Heart left ventricle (tissue), 16 donors: ENCODE measurements at regions not wholly inside any gene's neighbourhood (a gene's known extent, or its start where the extent isn't known, plus 50 kb on each side); places are given as distances from the start of the nearest gene placed in this dataset.

ENCODE experiments used
- ATAC-seq, 4 donors: fragments of 200-7000 bp; cut with Tn5 transposase; one replicate each; pipeline ENCODE4 v1.9.1; 2020 to 2022; ENCODE audit warnings: moderate library complexity in 4 of 4, mild to moderate bottlenecking in 3 of 4, moderate number of reproducible peaks in 1 of 4
- DNase-seq, 5 donors: peaks; one replicate each; pipeline ENCODE4 v3.0.0-alpha.2; 2020
- H3K27ac ChIP-seq, 12 donors: fragments of 200-600 bp; sonication (generic) in 4 of 12; one replicate each; pipeline versions ENCODE4 v1.5.0 to v1.8.0; 2016 to 2022; ENCODE audit warnings: mild to moderate bottlenecking in 2 of 12
- H3K27me3 ChIP-seq, 9 donors: fragments of 200-600 bp; sonication (generic) in 2 of 9; one replicate each; pipeline versions ENCODE4 v1.5.1 to v1.8.0; 2016 to 2022; ENCODE audit warnings: mild to moderate bottlenecking in 3 of 9
- H3K36me3 ChIP-seq, 9 donors: fragments of 200-600 bp; sonication (generic) in 2 of 9; one replicate each; pipeline versions ENCODE4 v1.5.0 to v1.8.0; 2018 to 2022; ENCODE audit warnings: mild to moderate bottlenecking in 2 of 9
- H3K4me1 ChIP-seq, 12 donors: fragments of 200-600 bp; sonication (generic) in 4 of 12; one replicate each; pipeline versions ENCODE4 v1.5.0 to v1.8.0; 2016 to 2022; ENCODE audit warnings: mild to moderate bottlenecking in 3 of 12
- H3K4me3 ChIP-seq, 12 donors: fragments of 200-600 bp; sonication (generic) in 4 of 12; one replicate each; pipeline versions ENCODE4 v1.5.0 to v1.8.0; 2017 to 2022; ENCODE audit warnings: mild to moderate bottlenecking in 9 of 12, moderate library complexity in 4 of 12
- H3K9me3 ChIP-seq, 12 donors: fragments of 200-600 bp; sonication (generic) in 4 of 12; one replicate each; pipeline versions ENCODE4 v1.5.0 to v1.8.0; 2016 to 2022; ENCODE audit warnings: mild to moderate bottlenecking in 1 of 12
- CTCF ChIP-seq, 12 donors: fragments of 200-600 bp; sonication (generic) in 4 of 12; IDR thresholded peaks; one replicate each; pipeline versions ENCODE4 v1.5.0 to v1.8.0; 2018 to 2022; ENCODE audit warnings: antibody characterized with exemption in 12 of 12, mild to moderate bottlenecking in 5 of 12
- POLR2A ChIP-seq, 2 donors: fragments of 450-650 bp; IDR thresholded peaks; one replicate each; pipeline ENCODE4 v1.6.1; 2017; ENCODE audit warnings: antibody characterized with exemption in 2 of 2, mild to moderate bottlenecking in 2 of 2, moderate library complexity in 2 of 2
- WGBS, 4 donors: extraction: QIAGEN DNeasy Blood & Tissue Kit in 2 of 4; methylation state at CpG; one replicate each; pipeline versions ENCODE4 v1.1.5 to v1.1.7; 2013 to 2018; 5-methylcytosine and 5-hydroxymethylcytosine counted together
- intact Hi-C, 10 donors: fragments of 100-400 bp; cut with DNase I; formaldehyde crosslinking; loops; one replicate each; pipeline versions ENCODE4 v1.11.1 to v1.14.2; 2022
- donor health status: ischemic (EF 13 %, LVEDD 7.1; RV severe dilation, severe dysfunction).
- donor health status: healthy with polysubstance abuse.
- donor health status: DM: no; HTN: yes; CAD: no.
- donor health status: DM: no; HTN: no; CAD: no.
- donor health status: ischemic (EF 25% LVEDD 6.9; RV normal size, moderate dysfunction).
- donor health status: ischemic (EF 25% LVEDD 5.7; RV mildly dilated, moderate dysfunction).
- donor health status: healthy.
- donor health status: DM: yes; HTN: yes; CAD: no.
- donor health status: ischemic (EF 35%, LVEDD 5.7; RV mildly dilated, moderate dysfunction).
- donor health status: nonischemic (EF 11% LVEDD 7.7; RV severe dilation, severe dysfunction).
- donor health status: DM: yes; HTN: yes; CAD: no.
- donor health status: PGD.
- donor health status: ischemic (EF 29% LVEDD 5.4; RV normal size, mild dysfunction).
- donor health status: nonischemic (EF 23%, LVEDD 6.1; RV moderate dilation, normal function).

GRCh38 chr2:129464036-129464435 is 515.4 kb upstream of the RAB6C start:
- no peak overlapping the region for H3K4me3 ChIP-seq
- no peaks in the 10 kb centered on the region for H3K36me3 ChIP-seq
- H3K27me3 ChIP-seq = no peaks in the 10 kb centered on the region
- TF ChIP-seq POLR2A (IDR thresholded peaks at IDR 0.05) (no peak), CTCF (IDR thresholded peaks at IDR 0.05) (no peak)
- no peaks in the 10 kb centered on the region for H3K9me3 ChIP-seq
- no peak for ATAC-seq
- WGBS, 4 donors = 90 to 94% (median 90%) methylated on average over 4 of the region's 4 CpGs
- intact Hi-C loops = no loop called here
- no peak overlapping the region for H3K27ac ChIP-seq
- H3K4me1 ChIP-seq = no peaks in the 10 kb centered on the region
- no peak for DNase-seq

DNA sequence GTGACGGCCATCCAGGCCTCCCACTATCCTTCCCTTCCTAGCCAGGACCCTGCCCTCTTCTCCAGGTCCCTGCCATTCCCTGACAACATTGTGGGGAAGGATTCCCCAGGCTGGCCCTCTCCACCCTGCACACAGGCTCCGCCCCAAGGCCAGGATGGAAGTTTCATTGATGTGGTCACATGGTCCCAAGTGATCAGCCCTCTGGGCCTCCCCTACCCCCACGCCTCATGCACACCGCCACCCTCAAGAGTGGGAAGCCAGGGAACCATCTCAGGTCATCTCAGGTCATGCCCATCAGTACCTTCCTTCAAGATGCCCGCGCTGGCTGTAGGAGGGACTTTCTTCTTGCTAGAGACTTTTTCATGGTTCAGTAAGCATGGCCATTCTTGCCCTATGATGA is 514.8 kb upstream of the RAB6C start:
- 76 to 99% (median 88%) methylated on average over 6 of the region's 6 CpGs for WGBS, 4 donors
- H3K4me1 ChIP-seq = no peaks in the 10 kb centered on the region
- intact Hi-C loops = no loop called here
- ATAC-seq = no peak
- no peak for TF ChIP-seq CTCF (IDR thresholded peaks at IDR 0.05)
- no peak for TF ChIP-seq POLR2A (IDR thresholded peaks at IDR 0.05)
- no peak overlapping the region for H3K4me3 ChIP-seq
- no peaks in the 10 kb centered on the region for H3K36me3 ChIP-seq
- no peak for DNase-seq
- no peaks in the 10 kb centered on the region for H3K27me3 ChIP-seq
- no peaks in the 10 kb centered on the region for H3K9me3 ChIP-seq
- H3K27ac ChIP-seq = no peak overlapping the region

DNA sequence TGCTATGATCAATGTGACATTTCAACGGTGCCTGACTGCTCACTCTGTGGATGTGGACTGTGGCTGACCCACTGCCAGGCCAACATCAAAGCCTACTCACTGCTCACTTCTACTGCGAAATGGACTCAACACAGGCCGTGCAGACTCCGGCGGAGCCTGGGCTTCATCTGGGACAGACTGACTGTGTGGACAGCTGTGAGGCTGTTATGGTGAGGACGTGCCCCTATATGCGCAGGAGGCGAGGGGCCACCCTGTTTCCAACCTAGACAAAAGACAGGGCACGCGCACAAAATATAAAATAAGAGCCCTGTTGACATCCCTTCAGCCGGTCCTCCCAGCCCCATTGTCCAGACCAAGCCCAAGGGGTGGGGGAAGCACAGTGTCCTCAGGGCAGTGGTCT is 514.4 kb upstream of the RAB6C start:
- Histone ChIP-seq H3K9me3 (no peaks in the 10 kb centered on the region), H3K27me3 (no peaks in the 10 kb centered on the region), H3K4me3 (no peak overlapping the region), H3K36me3 (no peaks in the 10 kb centered on the region), H3K4me1 (no peaks in the 10 kb centered on the region), H3K27ac (no peak overlapping the region)
- intact Hi-C loops = no loop called here
- 75 to 84% (median 79%) methylated on average over 11 of the region's 11 CpGs for WGBS, 4 donors
- ATAC-seq = no peak
- no peak for DNase-seq
- TF ChIP-seq POLR2A (IDR thresholded peaks at IDR 0.05) (no peak), CTCF (IDR thresholded peaks at IDR 0.05) (no peak)

DNA sequence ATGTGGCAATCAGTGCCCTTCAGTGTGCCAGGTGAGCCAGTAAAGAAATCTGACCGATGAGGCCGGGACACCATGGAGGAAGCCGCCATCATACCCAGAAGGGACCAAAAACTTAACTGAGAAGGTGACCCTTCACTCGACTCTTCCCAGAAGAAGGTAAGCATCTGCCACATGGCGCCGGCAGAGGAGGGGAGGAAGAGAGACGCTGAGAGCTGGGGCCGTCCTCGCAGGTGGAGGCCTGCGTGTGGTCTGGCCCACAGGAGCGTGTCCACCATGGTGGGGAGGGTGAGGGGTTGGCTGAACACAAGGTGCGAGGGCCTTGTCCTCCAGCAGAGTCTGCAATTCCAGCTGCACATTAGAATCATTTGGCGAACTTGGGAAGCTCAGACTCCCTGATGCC is 513.1 kb upstream of the RAB6C start:
- DNase-seq (no peak), ATAC-seq (no peak)
- Histone ChIP-seq H3K4me1 (no peaks in the 10 kb centered on the region), H3K4me3 (no peak overlapping the region), H3K27ac (no peak overlapping the region), H3K36me3 (no peaks in the 10 kb centered on the region), H3K9me3 (no peaks in the 10 kb centered on the region), H3K27me3 (peaks cover 0 to 5% (median 0%) of the 10 kb centered on the region in 9 donors)
- TF ChIP-seq CTCF (IDR thresholded peaks at IDR 0.05) (no peak), POLR2A (IDR thresholded peaks at IDR 0.05) (no peak)
- intact Hi-C loops = no loop called here
- WGBS, 4 donors = 91 to 95% (median 93%) methylated on average over 13 of the region's 13 CpGs
